ENCODE measurements at regions not wholly inside any gene's neighbourhood (a gene's known extent, or its start where the extent isn't known, plus 50 kb on each side); places are given as distances from the start of the nearest gene placed in this dataset.

GRCh38 chr16:54645345-54645744 lies 285.3 kb upstream of the IRX5 start:
- TF ChIP-seq CTCF (IDR thresholded peaks at IDR 0.05): no peak
- Histone ChIP-seq H3K27me3 (no peaks in the 10 kb centered on the region), H3K36me3 (no peaks in the 10 kb centered on the region), H3K4me1 (no peaks in the 10 kb centered on the region), H3K9me3 (no peaks in the 10 kb centered on the region), H3K27ac (no peak overlapping the region), H3K4me3 (no peak overlapping the region)
- intact Hi-C loops (cut with DNase I): no loop called here
- no peak for FAIRE-seq
- ATAC-seq: no peak
- 52 to 56% methylated on average over 4 of the region's 4 CpGs for WGBS, 2 donors
- no peak for DNase-seq

- no peak for ATAC-seq
Observed at GRCh38 chr16:54636221-54636793, 294.4 kb upstream of the IRX5 start.

GRCh38 chr16:54633943-54634362 lies 296.7 kb upstream of the IRX5 start:
- Histone ChIP-seq H3K27me3 (no peaks in the 10 kb centered on the region), H3K36me3 (no peaks in the 10 kb centered on the region), H3K27ac (no peak overlapping the region), H3K9me3 (no peaks in the 10 kb centered on the region), H3K4me1 (peaks cover 0 to 2% (median 0%) of the 10 kb centered on the region in 3 donors), H3K4me3 (no peak overlapping the region)
- 78 to 87% methylated on average over 6 of the region's 6 CpGs for WGBS, 2 donors
- ATAC-seq (no peak), FAIRE-seq (no peak), DNase-seq (no peak)
- intact Hi-C loops (cut with DNase I): no loop called here
- TF ChIP-seq CTCF (IDR thresholded peaks at IDR 0.05): no peak

More at GRCh38 chr16:54636221-54636793, 294.4 kb upstream of the IRX5 start:
- H3K27ac ChIP-seq: no peak overlapping the region
- intact Hi-C loops (cut with DNase I): no loop called here
- DNase-seq: no peak
- no peaks in the 10 kb centered on the region for H3K4me1 ChIP-seq
- WGBS, 2 donors: 75 to 79% methylated on average over 10 of the region's 10 CpGs
- no peak for TF ChIP-seq CTCF (IDR thresholded peaks at IDR 0.05)
- H3K36me3 ChIP-seq: no peaks in the 10 kb centered on the region
- no peaks in the 10 kb centered on the region for H3K27me3 ChIP-seq
- FAIRE-seq: no peak
- H3K4me3 ChIP-seq: no peak overlapping the region
- no peaks in the 10 kb centered on the region for H3K9me3 ChIP-seq

- Histone ChIP-seq H3K4me1 (peaks cover 0 to 6% (median 0%) of the 10 kb centered on the region in 3 donors), H3K36me3 (no peaks in the 10 kb centered on the region), H3K27ac (no peak overlapping the region), H3K4me3 (no peak overlapping the region), H3K27me3 (no peaks in the 10 kb centered on the region), H3K9me3 (no peaks in the 10 kb centered on the region)
- no peak for DNase-seq
- no peak for ATAC-seq
- intact Hi-C loops (cut with DNase I): no loop called here
- TF ChIP-seq CTCF (IDR thresholded peaks at IDR 0.05): no peak
- WGBS, 2 donors: 64 to 67% methylated on average over 13 of the region's 13 CpGs
- FAIRE-seq: no peak
Observed at GRCh38 chr16:54632322-54633220, 298.1 kb upstream of the IRX5 start.

- ATAC-seq: no peak
- no peak for TF ChIP-seq CTCF (IDR thresholded peaks at IDR 0.05)
- Histone ChIP-seq H3K27ac (no peak overlapping the region), H3K4me3 (no peak overlapping the region), H3K4me1 (peaks cover 0 to 6% (median 0%) of the 10 kb centered on the region in 3 donors), H3K36me3 (no peaks in the 10 kb centered on the region), H3K27me3 (no peaks in the 10 kb centered on the region), H3K9me3 (no peaks in the 10 kb centered on the region)
- intact Hi-C loops (cut with DNase I): no loop called here
- no peak for DNase-seq
- FAIRE-seq: no peak
- WGBS, 2 donors: 75 to 90% methylated on average over 4 of the region's 4 CpGs
Observed at GRCh38 chr16:54631782-54632181, 298.9 kb upstream of the IRX5 start.
